Right renal pelvis (tissue), 4 donors: ENCODE measurements at regions not wholly inside any gene's neighbourhood (a gene's known extent, or its start where the extent isn't known, plus 50 kb on each side); places are given as distances from the start of the nearest gene placed in this dataset.
"Not testable (repeated sequence)": the region's sequence is repeated elsewhere in the genome, so short reads cannot be mapped to it uniquely, and the experiment has no call there.

Experiments
- DNase-seq, 4 donors: peaks; one replicate each; pipeline ENCODE4 v3.0.0-alpha.2; 2013; ENCODE audit warnings: low read depth in 4 of 4, low spot score in 3 of 4, missing footprints in 1 of 4

DNA sequence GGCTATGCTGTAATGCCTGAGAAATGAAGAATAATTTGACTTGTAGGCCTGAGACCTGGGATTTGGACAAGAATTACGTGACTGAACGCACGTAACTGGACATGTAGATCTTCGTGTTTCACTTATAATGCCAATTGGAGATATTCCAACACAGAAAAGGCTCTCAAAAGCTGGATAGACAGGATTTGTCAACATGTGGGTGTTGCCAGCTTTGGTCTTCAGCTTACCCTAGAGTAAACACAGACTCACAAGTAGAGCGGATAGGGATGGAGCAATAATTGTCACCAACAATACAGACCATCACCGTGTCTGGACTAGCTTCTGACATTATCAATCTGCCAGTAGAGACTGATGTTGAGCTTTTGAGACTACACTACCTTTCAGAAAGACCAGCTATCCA is 1511.0 kb upstream of the ADGRL3 start:
- DNase-seq = no peak

DNA sequence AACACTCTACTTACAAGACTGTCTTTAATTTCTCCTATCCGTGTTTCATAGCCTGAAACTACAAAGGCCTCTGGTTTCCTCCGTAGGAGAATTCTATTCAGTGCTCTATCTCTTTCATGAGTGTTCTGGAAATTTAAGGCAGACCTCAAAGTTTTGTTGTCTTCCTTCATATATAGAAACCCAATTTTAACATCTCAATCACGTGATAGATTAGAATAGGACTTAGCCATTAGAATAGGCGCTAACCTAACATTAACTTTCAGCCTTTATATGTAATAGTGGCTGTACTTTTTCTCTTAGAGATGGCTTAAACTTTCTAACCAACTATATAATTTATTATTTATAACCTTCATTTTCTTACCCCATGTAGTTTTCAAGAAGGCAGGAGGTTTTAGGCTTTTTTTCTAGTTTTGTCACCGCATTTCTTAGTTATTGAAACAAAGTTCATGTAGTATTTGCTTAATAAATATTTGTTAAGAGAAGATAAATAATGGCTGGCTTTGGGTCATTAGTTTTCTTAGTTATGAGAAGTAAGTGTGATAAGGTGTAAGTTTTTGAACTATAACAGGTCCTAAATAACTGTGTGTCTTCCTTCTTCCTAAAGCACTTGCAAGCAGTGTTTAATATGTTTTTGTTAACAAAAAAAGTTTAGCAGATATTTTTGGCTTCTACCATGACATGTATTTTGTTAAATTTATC is 1504.6 kb upstream of the ADGRL3 start:
- DNase-seq = no peak

DNA sequence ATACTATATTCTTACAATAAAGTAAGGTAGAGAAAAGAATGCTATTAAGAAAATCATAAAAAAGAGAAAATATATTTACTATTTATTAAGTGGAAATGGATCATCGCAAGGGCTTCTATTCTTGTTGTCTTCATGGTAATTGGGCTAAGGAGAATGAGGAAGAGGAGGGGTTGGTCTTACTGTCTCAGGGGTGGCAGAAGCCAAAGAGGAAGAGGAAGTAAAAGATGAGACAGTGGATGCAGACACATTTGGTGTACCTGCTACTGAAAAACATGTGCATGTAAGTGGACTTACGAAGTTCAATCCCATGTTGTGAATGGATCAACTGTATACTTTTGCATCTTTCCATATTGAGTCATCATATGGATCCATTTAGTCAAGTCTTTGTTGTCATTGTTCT is 1502.1 kb upstream of the ADGRL3 start:
- DNase-seq = no peak

DNA sequence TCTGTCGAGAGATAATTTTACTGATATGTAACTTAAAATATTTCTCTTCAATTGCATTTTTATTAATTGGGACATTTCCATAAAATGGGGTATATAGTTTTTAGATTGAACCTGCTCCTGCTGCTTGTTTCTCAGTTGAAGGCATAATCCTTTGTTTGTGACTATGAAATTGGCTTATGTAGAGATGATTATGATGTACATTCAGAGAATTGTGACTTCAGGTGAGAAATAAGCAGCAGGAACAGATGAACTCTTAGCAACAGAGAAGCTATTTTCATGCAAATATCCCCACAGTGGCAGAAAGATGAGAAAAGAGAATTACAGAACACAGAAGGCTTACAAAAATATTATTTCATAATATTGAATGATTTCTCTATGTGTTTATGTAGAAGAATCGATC is 1499.5 kb upstream of the ADGRL3 start:
- no peak for DNase-seq

DNA sequence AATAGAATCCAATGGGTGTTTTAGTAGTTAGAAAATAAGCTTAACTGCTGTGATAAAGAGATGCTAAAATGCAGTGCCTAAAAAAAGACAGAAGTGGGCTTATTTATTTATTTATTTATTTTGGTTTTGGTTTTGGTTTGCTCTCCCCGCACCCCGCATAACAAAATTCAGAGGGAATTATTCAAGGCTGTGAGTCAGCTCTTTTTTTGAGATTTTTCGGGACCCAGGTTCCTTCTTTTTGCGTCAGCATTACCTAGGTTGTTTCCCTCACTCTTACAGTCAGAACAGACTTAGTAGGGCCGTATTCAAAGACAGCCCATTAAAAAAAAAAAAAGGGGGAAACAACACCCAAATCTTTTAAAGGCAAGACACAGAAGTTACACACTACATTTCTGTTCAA is 1495.5 kb upstream of the ADGRL3 start:
- DNase-seq = no peak

DNA sequence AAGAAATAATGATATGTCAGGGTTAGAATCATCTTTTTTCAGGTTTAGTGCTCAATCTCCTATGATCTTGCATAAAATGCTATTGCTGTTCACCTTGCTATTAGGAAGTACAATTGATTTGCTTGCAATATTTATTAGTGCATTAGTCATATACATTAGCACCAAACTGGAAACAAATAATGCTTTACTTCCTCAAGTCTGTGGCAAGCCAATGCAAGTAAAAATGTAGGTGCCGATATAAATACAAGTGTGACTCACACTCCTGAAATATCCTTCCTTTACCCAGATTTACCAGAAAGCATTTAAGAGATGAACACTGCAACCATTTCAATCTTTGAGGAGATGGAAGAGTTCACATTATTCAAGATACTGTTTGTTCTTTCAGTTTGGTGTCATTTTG is 1487.7 kb upstream of the ADGRL3 start:
- DNase-seq = no peak

DNA sequence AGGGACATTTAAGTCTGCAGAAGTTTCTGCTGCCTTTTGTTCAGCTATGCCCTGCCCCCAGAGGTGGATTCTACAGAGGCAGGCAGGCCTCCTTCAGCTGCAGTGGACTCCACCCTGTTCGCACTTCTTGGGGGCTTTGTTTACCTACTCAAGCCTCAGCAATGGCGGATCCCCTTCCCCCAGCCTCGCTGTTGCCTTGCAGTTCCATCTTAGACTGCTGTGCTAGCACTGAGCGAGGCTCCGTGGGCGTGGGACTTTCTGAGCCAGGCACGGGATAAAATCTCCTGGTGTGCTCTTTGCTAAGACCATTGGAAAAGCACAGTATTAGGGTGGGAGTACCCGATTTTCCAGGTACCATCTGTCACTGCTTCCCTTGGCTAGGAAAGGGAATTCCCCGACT is 1475.8 kb upstream of the ADGRL3 start:
- not testable (repeated sequence) for DNase-seq

DNA sequence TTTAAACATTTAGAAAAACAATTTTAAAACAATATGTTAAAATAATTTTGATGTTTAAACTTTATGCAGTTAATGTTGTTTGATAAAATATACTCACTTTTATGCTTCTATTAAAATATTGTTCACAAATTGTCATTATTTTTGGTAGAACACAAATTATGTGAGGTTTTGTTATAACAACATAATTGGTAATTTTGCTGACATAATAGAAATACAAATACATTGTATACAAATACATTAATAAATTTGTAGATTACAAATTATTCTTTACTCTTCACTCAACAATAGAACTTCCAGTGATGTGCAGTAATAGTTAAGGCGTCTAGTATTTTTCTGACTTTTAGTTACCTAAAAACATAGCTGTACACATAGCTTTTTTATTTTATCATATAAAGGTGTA is 1472.4 kb upstream of the ADGRL3 start:
- no peak for DNase-seq

DNA sequence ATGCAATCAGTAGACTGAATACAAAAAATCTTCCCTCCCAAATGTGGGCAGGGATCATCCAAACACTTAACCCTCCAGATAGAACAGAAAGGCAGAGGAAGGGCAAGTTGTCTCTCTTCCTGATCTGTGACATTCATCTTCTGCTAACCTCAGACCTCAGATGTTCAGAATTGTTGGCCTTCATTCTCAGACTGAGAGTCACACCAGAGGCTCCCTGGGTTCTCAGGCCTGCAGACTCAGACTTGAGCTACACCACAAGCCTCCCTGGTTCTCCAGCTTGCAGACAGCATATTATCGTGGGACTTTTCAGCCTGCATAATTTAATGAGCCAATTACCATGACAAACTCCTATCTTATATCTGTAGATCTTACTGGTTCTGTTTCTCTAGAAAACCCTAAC is 1471.6 kb upstream of the ADGRL3 start:
- DNase-seq = no peak

DNA sequence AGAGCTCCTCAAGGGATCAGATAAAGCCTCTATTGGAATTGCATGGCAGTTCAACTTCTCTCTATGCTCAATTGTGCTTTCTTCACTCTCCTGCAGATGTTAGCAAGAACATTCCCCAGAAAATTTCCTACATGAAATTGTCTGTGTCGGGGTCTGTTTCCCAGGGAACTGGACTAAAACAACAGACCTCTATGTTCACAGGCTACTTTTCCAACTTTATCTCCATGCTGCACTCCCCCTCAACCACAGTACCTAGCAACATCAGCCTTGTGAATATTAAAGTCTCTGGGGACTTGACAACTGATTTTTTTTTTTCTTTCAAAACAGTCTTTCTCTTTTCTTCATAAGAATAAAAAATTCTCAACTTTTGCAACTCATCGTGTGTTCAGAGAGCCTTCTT is 1470.8 kb upstream of the ADGRL3 start:
- DNase-seq = no peak

DNA sequence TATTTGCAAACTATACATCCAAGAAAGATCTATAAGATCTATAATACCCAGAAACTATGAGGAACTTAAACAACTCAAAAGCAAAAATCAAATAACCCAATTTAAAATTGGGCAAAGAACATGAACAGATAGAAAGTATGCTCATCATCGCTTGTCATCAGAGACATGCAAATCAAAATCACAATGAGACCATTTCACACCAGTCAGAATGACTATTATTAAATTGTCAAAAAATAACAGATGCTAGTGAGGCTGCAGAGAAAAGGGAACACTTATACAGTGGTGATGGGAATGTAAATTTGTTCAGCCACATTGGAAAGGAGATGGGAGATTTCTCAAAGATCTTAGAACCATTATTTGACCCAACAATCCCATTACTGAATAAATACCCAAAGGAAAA is 1451.7 kb upstream of the ADGRL3 start:
- no peak for DNase-seq

DNA sequence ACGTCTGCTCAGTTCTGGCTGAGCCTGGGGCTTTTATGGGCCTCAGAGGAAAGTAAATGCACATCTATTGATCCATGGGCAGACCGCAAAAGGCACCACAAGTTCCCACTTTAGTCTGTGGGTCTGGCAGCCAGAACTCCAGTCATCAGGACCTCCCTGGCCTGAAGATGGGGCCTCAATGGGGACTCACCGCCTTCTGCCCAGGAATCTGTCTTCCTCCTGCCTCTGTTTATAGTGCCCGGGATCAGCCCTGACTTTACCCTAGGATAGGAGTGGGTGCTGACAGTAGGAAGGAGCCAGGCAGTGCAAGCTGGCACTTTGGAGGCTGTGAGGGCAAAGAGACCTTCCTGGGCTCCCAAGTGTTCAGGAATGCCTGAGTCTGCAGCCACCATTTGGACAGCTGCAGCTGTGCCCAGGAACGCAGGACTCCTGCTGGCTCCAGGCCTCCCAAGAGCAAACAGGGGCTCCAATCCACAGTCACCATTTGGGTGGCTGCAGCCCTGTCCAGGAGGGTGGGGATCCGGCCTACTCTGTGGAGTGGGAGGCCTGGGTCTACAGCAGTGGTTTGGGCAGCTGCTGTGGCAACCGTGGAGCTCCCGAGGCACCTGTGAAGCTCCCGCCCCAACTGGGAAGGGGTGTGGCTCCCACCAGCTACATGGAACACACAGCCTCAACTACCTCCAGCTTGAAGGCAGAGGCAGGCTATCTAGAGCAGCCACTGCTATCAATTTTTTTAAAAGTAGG is 1440.9 kb upstream of the ADGRL3 start:
- no peak for DNase-seq

DNA sequence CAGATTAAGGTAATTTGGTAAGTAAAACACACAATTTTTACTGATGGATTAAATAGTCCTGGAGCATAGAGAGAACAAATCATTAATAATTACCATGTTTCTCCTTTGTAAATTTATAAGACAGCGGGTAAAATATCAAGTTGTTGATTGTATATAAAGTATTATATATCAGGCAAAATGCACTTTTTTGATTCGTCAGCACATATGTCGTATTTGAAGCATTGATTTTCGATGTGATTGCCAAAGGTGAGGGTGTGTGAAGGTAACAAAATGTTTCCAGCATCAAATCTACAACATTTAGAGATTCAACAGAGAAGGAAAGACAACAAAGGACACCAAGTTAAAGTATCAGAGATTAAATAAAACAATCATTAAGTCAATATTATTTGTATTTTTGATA is 1437.8 kb upstream of the ADGRL3 start:
- DNase-seq = no peak

DNA sequence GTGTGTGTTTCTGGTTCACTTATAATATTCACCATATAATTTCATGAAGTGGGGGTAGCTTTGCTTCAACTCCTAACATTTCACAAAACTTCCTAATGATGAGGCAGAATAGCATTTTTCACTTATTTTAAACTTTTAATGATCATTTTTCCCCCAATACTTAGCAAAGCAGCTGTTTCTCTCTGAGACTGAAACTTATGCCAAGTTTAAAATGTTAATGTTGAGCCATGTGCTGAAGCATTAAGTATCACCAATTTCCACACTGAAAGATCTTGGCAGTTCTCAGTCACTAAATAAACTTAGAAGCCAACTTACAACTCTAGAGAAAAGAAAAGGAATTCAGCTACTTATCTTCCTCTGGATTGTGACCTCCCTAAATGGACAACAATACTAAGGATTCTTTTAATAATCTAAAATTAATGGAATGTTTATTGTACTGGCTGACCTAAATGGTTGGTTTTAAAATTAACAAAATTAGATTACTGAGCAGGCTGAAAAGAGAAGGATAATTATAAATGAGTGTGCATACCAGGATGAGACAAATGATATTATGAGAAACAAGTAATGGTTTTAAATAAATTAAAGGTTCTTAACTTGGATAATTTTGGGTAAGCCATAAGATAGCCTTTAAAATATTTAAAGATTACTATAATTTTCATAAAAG is 1429.4 kb upstream of the ADGRL3 start:
- no peak for DNase-seq

DNA sequence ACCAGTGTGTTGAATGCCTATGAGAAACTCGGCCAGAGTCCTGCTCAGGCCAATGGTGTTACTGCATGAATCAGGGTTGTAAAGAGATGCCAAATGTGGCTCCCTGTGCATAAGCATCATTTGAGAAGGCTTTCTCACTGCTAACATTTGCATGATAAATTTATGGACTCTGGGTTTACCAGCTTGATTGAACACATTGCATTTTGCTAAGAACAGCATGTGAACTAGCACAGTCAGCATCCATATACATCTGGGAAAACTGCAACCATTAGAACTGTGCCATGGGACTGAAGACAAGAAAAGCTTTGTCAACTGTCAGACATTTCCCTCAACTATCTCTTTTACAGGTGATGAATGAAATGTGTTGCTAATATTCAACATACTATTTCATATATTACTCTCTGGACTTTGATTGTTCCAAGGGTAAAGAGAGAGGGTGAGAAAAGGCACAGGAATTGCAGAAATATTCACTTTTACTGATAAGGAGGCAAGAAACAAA is 1427.4 kb upstream of the ADGRL3 start:
- DNase-seq = no peak

DNA sequence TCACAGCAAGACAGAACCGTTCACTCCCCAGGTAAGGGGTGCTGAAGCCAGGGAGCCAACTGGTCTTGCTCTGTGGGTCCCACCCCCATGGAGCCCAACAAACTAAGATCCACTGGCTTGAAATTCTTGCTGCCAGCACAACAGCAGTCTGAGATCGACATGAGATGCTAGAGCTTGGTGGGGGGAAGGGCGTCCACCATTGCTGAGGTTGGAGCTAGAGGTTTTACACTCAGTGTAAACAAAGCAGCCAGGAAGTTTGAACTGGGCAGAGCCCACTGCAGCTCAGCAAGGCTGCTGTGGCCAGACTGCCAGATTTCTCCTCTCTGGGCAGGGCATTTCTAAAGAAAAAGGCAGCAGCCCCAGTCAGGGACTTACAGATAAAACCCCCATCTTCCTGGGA is 1419.9 kb upstream of the ADGRL3 start:
- not testable (repeated sequence) for DNase-seq

DNA sequence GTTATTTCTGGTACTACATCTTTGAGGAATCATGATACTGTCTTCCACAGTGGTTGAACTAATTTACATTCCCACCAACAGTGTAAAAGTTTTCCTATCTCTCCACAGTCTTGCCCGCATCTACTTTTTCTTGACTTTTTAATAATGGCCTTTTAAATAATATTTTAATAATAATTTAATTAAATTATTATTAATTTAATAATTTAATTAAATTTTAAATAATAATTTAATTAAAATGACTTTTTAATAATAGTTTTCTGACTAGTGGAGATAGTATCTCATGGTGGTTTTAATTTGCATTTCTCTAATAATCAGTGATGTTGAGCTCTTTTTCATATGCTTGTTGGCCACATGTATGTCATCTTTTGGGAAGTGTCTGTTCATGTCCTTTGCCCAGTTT is 1395.0 kb upstream of the ADGRL3 start:
- no peak for DNase-seq

DNA sequence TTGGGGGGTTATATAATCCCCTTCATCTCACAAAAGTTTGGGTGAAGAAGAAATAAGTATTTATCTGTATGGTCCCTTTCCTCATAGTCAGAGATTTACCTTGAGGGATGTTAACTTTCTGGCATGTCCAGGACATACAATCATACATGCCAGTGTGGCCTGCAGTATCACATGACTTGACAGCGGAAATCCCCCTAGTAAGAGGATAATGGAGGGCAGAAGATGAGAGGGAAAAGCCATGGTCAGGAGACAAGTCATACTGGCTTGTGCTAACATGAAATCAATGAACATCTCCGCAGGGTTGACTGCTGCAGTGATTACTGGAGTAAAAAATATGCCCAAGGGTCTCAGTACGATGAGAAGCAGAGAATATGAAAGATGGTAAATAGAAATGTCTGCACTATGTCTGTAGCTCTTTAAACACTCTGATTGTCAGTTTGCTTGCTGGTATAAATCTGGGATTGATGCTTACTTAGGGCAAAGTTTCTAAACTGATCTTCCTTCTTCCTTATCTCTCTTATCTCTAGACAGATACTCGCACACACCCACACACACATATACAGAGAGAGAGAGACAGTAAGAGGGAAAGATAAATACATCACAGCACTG is 1385.6 kb upstream of the ADGRL3 start:
- no peak for DNase-seq

DNA sequence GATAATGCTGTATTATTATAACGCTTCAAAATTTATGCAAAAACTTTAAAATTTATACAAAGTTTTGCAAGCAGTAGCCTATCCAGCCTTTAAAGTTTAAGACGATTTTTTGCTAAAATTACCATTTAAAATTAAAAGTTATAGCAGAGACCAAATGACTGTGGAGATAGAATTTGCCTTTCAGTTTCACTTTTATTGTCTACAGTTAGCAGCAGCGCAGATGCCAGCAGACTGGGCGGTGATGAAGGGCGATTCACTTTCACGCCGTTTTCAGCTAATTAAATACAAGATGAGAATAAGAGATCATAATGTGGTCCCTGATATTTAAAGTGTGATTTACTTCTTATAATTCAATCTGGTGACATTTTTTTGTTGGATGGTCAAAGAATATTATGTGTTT is 1381.5 kb upstream of the ADGRL3 start:
- DNase-seq = no peak

DNA sequence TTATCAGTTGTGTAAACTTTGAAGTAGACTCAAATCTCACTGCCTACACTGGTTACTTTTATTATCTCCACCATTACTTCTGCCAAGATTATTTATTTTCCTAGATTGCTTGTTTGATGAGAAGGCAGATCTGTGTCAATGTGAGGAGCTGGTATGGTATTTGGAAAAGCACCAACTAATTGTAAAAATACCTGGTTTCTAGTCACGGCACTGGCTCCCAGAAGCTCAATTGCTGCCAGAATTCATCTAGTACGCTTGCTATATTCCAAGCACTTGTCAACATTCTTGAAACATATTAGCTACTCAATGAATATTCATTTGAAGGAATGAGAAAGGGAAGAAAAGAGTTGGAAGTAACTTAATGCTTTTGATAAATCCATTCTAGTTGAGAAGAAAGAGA is 1376.8 kb upstream of the ADGRL3 start:
- DNase-seq = no peak

DNA sequence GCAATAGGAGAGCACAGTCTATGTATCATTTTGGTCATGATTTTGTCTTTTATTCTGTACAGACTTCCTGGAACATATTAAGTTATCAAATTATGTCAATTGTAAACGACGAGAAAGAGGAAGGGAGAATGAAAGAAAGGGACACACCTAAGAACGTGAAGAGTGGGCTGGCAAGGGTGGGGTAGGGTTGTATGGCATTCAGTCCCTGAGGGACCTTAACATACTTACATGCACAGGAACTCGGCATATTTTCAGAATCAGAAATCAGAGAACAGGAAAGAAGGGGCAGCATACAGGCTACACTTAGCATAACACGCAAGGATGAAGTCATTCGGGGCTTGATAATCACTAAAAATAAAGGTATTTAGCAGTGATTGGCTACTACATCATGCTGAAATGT is 1375.0 kb upstream of the ADGRL3 start:
- DNase-seq = no peak
